HCT116 (cell line): ENCODE measurements at regions not wholly inside any gene's neighbourhood (a gene's known extent, or its start where the extent isn't known, plus 50 kb on each side); places are given as distances from the start of the nearest gene placed in this dataset.

Experiments used
- ATAC-seq: fragments of 200-7000 bp; cut with Tn5 transposase; 2 replicates; pipeline ENCODE4 v1.9.1; 2020; ENCODE audit warnings: mild to moderate bottlenecking, moderate library complexity
- BruUV-seq: library from RNA; stranded (reverse); fragments of 400-500 nt; replicated peaks from 2 replicates; lab custom pipeline; 2021; lab: Mats Ljungman, UMichigan
- CTCF ChIA-PET: fragments of 300-600 bp; sonication (Branson Sonifier 250); formaldehyde crosslinking; loops from one replicate; lab custom pipeline; 2021; ENCODE audit warnings: antibody characterized with exemption; lab: Charles Lee
- POLR2A ChIA-PET: fragments of 300-600, 350-600 bp; sonication (Branson Sonifier 250); formaldehyde crosslinking; loops from one replicate; lab custom pipeline; 2021; ENCODE audit warnings: antibody characterized with exemption; lab: Charles Lee
- RAD21 ChIA-PET, 2 experiments: fragments of 300-600 bp; sonication (Branson Sonifier 250); formaldehyde crosslinking; loops; one replicate each; lab custom pipeline; 2023; ENCODE audit warnings: low total read pairs in 2 of 2; ENCODE audit not compliant: uncharacterized antibody in 2 of 2, unreplicated experiment in 2 of 2, low non-redundant PET in 1 of 2; lab: Charles Lee
- DNase-seq: peaks from one replicate; pipeline ENCODE4 v3.0.0-alpha.2; 2010; ENCODE audit warnings: low read depth, low spot score
- H2AFZ ChIP-seq: fragments of 200-600 bp; shearing (Covaris generic), sonication (generic); 2 replicates; pipeline ENCODE4 v1.6.1; 2017; ENCODE audit warnings: low read depth, mixed run types, mixed read lengths, antibody characterized with exemption, low read length; ENCODE audit not compliant: poor library complexity, severe bottlenecking
- H3K27ac ChIP-seq: 2 replicates; pipeline ENCODE4 v1.5.1; 2012; ENCODE audit warnings: low read depth, low read length
- H3K27me3 ChIP-seq: fragments of 200-600 bp; sonication (generic); 2 replicates; pipeline ENCODE4 v1.6.1; 2016; ENCODE audit warnings: mixed run types, low read length, mixed read lengths; ENCODE audit not compliant: insufficient read depth
- H3K36me3 ChIP-seq, 2 experiments: fragments of 200-500 bp in 1 of 2; fragments of 200-600 bp in 1 of 2; sonication (Bioruptor generic) in 1 of 2; sonication (generic) in 1 of 2; 2 replicates each; pipeline versions ENCODE4 v1.5.1 to v1.6.1; 2014 to 2016; ENCODE audit warnings: low read length in 2 of 2, inconsistent platforms in 1 of 2, mixed read lengths in 1 of 2, mixed run types in 1 of 2; ENCODE audit not compliant: insufficient read depth in 2 of 2, control insufficient read depth in 1 of 2
- H3K4me1 ChIP-seq, 2 experiments: fragments of 200-600 bp in 1 of 2; sonication (generic) in 1 of 2; 2 replicates each; pipeline versions ENCODE4 v1.5.1 to v1.6.1; 2012 to 2017; ENCODE audit warnings: low read length in 2 of 2, inconsistent platforms in 1 of 2, mild to moderate bottlenecking in 1 of 2, mixed read lengths in 1 of 2, mixed run types in 1 of 2, moderate library complexity in 1 of 2; ENCODE audit not compliant: insufficient read depth in 2 of 2, control insufficient read depth in 1 of 2
- H3K4me2 ChIP-seq: fragments of 200-600 bp; sonication (generic); 2 replicates; pipeline ENCODE4 v1.6.1; 2017; ENCODE audit warnings: mixed run types, low read length, mixed read lengths
- H3K4me3 ChIP-seq, 2 experiments: fragments of 200-600 bp in 1 of 2; sonication (generic) in 1 of 2; replicated peaks in 1 of 2; 2 replicates each; pipeline ENCODE4 v1.5.1; 2011 to 2016; ENCODE audit warnings: low read length in 2 of 2, control low read depth in 1 of 2, low read depth in 1 of 2, mild to moderate bottlenecking in 1 of 2, mixed read lengths in 1 of 2, mixed run types in 1 of 2
- H3K79me2 ChIP-seq: fragments of 200-600 bp; sonication (generic); 2 replicates; pipeline ENCODE4 v1.6.1; 2017; ENCODE audit warnings: mild to moderate bottlenecking, mixed run types, low read length, moderate library complexity, mixed read lengths; ENCODE audit not compliant: insufficient read depth
- H3K9ac ChIP-seq: fragments of 200-600 bp; sonication (generic); 2 replicates; pipeline ENCODE4 v1.6.1; 2016; ENCODE audit warnings: low read length, mixed read lengths
- H3K9me2 ChIP-seq: fragments of 200-600 bp; sonication (generic), shearing (Covaris generic); 2 replicates; pipeline ENCODE4 v1.6.1; 2017; ENCODE audit warnings: mixed run types, mild to moderate bottlenecking, moderate library complexity; ENCODE audit not compliant: insufficient read depth
- H3K9me3 ChIP-seq, 2 experiments: fragments of 200-500 bp in 1 of 2; fragments of 200-600 bp in 1 of 2; sonication (Bioruptor generic) in 1 of 2; sonication (generic) in 1 of 2; 2 replicates each; pipeline ENCODE4 v1.6.1; 2014 to 2017; ENCODE audit warnings: low read length in 2 of 2, mixed read lengths in 2 of 2, inconsistent platforms in 1 of 2, low read depth in 1 of 2, mild to moderate bottlenecking in 1 of 2, mixed run types in 1 of 2, moderate library complexity in 1 of 2; ENCODE audit not compliant: control insufficient read depth in 1 of 2, insufficient read depth in 1 of 2
- H4K20me1 ChIP-seq: fragments of 200-600 bp; sonication (generic), shearing (Covaris generic); 2 replicates; pipeline ENCODE4 v1.6.1; 2017; ENCODE audit warnings: mixed run types, mild to moderate bottlenecking, moderate library complexity; ENCODE audit not compliant: insufficient read depth
- CBX3 ChIP-seq: IDR thresholded peaks from 2 replicates; pipeline ENCODE4 v1.6.1; 2012; ENCODE audit warnings: low read depth
- CEBPB ChIP-seq: IDR thresholded peaks from 2 replicates; pipeline ENCODE4 v1.6.1; 2012; ENCODE audit warnings: low read depth
- JUND ChIP-seq: IDR thresholded peaks from 2 replicates; pipeline ENCODE4 v1.6.1; 2012
- SIN3A ChIP-seq: IDR thresholded peaks from 2 replicates; pipeline ENCODE4 v1.6.1; 2012; ENCODE audit warnings: low read depth
- SP1 ChIP-seq: IDR thresholded peaks from 2 replicates; pipeline ENCODE4 v1.6.1; 2012; ENCODE audit warnings: low read depth
- YY1 ChIP-seq: IDR thresholded peaks from 2 replicates; pipeline ENCODE4 v1.6.1; 2011; ENCODE audit warnings: low read length, low read depth, moderate library complexity, mild to moderate bottlenecking; ENCODE audit not compliant: insufficient replicate concordance; ENCODE audit errors: extremely low read depth
- ZBTB33 ChIP-seq: IDR thresholded peaks from 2 replicates; pipeline ENCODE4 v1.6.1; 2011; ENCODE audit warnings: mild to moderate bottlenecking, low read length, moderate library complexity; ENCODE audit not compliant: insufficient replicate concordance; ENCODE audit errors: extremely low read depth
- ZNF274 ChIP-seq: fragments of 200-500 bp; sonication (Bioruptor generic); IDR thresholded peaks from 2 replicates; pipeline ENCODE4 v1.6.1; 2014; ENCODE audit warnings: mild to moderate bottlenecking, low read depth, low read length, inconsistent platforms
- intact Hi-C: fragments of 100-400 bp; cut with micrococcal nuclease; formaldehyde crosslinking; loops from 2 replicates; pipeline ENCODE4 v1.10.0; 2022
- TF ChIP-seq, protein P1 (sequence below), 3 experiments: fragments of 200-600 bp in 1 of 3; sonication (generic) in 1 of 3; IDR thresholded peaks in 2 of 3; conservative IDR thresholded peaks in 1 of 3; 2 replicates each; pipeline ENCODE4 v1.5.1; 2012 to 2017; ENCODE audit warnings: low read depth in 2 of 3, low read length in 2 of 3, antibody characterized with exemption in 1 of 3, borderline replicate concordance in 1 of 3, control low read depth in 1 of 3, mild to moderate bottlenecking in 1 of 3, mixed read lengths in 1 of 3, mixed run types in 1 of 3, moderate library complexity in 1 of 3; ENCODE audit not compliant: insufficient read depth in 1 of 3
- TF ChIP-seq, protein P2 (sequence below): IDR thresholded peaks from 2 replicates; pipeline ENCODE4 v1.6.1; 2012

- TF ChIP-seq, protein P1, sequence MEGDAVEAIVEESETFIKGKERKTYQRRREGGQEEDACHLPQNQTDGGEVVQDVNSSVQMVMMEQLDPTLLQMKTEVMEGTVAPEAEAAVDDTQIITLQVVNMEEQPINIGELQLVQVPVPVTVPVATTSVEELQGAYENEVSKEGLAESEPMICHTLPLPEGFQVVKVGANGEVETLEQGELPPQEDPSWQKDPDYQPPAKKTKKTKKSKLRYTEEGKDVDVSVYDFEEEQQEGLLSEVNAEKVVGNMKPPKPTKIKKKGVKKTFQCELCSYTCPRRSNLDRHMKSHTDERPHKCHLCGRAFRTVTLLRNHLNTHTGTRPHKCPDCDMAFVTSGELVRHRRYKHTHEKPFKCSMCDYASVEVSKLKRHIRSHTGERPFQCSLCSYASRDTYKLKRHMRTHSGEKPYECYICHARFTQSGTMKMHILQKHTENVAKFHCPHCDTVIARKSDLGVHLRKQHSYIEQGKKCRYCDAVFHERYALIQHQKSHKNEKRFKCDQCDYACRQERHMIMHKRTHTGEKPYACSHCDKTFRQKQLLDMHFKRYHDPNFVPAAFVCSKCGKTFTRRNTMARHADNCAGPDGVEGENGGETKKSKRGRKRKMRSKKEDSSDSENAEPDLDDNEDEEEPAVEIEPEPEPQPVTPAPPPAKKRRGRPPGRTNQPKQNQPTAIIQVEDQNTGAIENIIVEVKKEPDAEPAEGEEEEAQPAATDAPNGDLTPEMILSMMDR (IDR thresholded peaks at IDR 0.05 in 2 of 3, conservative IDR thresholded peaks at IDR 0.05 in 1 of 3; ENCODE audit: borderline replicate concordance in 1 of 3, insufficient read depth in 1 of 3, low read depth in 2 of 3, low read length in 2 of 3) = no peak
- TF ChIP-seq JUND (no peak), ZBTB33 (no peak), YY1 (no peak), SIN3A (no peak), ZNF274 (no peak), SP1 (no peak)
- TF ChIP-seq, protein P2, sequence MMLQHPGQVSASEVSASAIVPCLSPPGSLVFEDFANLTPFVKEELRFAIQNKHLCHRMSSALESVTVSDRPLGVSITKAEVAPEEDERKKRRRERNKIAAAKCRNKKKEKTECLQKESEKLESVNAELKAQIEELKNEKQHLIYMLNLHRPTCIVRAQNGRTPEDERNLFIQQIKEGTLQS = no peak
These were observed 1518.4 kb downstream of the UQCRFS1 start (continued) for GRCh38 chr19:27694361-27695055.

DNA sequence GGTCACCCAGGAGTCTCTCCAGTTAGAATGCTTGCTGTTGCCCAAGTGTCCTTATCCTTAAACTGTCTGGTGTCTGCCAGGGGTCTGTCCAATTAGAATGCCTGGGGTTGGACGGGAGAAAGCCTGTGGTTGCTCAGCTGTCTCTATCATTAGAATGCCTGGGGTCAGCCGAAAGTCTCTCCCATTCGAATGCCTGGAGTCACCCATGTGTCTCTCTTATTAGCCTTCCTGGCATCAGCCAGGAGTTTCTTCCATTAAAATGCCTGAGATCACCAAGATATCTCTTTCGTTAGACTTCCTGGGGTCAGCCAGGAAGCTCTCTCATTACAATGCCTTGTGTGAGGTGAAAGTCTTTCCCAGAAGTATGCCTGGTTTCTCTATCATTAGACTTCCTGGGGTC, 1521.0 kb downstream of the UQCRFS1 start:
- intact Hi-C loops = no loop called here
- Histone ChIP-seq H3K9me3 (peaks cover 0 to 20% of the 10 kb centered on the region in 2 experiments; a peak in 1 of 4 replicates), H3K4me1 (no peaks in the 10 kb centered on the region), H3K9ac (no peak overlapping the region), H3K36me3 (no peaks in the 10 kb centered on the region), H3K27ac (no peak overlapping the region), H3K79me2 (no peaks in the 10 kb centered on the region), H3K27me3 (no peaks in the 10 kb centered on the region), H3K4me3 (no peak overlapping the region), H3K4me2 (no peak overlapping the region), H3K9me2 (no peaks in the 10 kb centered on the region), H4K20me1 (no peaks in the 10 kb centered on the region), H2AFZ (no peak overlapping the region)
- TF ChIP-seq JUND = no peak
- TF ChIP-seq CBX3 = no peak
- no peak for TF ChIP-seq CEBPB
- ChIA-PET RAD21 (no interaction called here), CTCF (no interaction called here), POLR2A (no interaction called here)
- ATAC-seq (no peak), DNase-seq (no peak)
- no TSS peak for BruUV-seq
